ENCODE measurements at regions not wholly inside any gene's neighbourhood (a gene's known extent, or its start where the extent isn't known, plus 50 kb on each side); places are given as distances from the start of the nearest gene placed in this dataset.
"Not testable (repeated sequence)": the region's sequence is repeated elsewhere in the genome, so short reads cannot be mapped to it uniquely, and the experiment has no call there.

DNA sequence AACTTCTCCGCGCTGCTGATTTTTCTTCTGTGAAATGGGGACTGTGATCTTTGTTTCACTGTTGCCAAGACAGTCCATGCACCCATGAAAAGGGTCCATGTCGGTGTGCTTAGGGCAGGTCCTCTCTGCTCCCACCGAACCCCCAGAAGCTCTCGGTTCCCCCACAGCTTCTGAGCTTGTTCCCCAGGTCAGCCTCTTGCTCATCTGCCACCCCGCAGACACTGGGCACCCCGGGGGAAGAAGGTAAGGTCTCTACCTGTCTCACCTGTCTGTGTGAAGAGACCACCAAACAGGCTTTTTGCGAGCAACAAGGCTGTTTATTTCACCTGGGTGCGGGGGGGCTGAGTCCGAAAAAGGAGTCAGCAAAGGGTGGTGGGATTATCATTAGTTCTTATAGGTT, 66.2 kb upstream of the NANOS1 start:
- Histone ChIP-seq H3K27ac (no peak overlapping the region), H3K36me3 (no peaks in the 10 kb centered on the region), H3K4me3 (no peak overlapping the region), H3K9me3 (no peaks in the 10 kb centered on the region), H3K27me3 (no peaks in the 10 kb centered on the region), H3K4me1 (peaks cover 0 to 27% (median 22%) of the 10 kb centered on the region in 4 donors)
- TF ChIP-seq CTCF (IDR thresholded peaks at IDR 0.05): no peak
- TF ChIP-seq POLR2A (IDR thresholded peaks at IDR 0.05): no peak
- no peak for DNase-seq
- intact Hi-C loops (cut with DNase I): loop anchor here (5.0 kb wide), 1 partner anchor 44 kb away; no protein-coding TSS in a partner anchor
- 91% methylated on average over 10 of the region's 10 CpGs for WGBS, 2 donors

DNA sequence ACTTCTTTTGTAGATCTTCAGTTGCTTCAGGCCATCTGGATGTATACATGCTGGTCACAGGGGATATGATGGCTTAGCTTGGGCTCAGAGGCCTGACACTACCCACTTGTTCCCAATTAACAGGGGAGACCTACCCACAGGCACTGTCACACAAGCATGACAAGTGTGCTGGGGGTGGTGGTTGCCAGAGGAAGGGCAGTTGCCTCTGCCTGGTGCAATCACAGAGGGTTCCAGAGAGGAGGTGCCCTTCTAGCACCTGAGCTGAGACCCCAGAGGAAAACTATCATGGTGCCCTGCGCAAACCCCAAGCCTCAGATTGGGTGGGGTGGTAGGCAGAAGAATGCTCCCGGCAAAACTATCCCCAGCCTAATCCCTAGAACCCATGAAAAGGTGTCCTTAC, 65.6 kb upstream of the NANOS1 start:
- Histone ChIP-seq H3K4me1 (peaks cover 0 to 21% (median 17%) of the 10 kb centered on the region in 4 donors), H3K9me3 (no peaks in the 10 kb centered on the region), H3K27ac (no peak overlapping the region), H3K36me3 (no peaks in the 10 kb centered on the region), H3K4me3 (no peak overlapping the region), H3K27me3 (no peaks in the 10 kb centered on the region)
- DNase-seq: no peak
- 95 to 98% methylated on average over 2 of the region's 2 CpGs for WGBS, 2 donors
- TF ChIP-seq POLR2AphosphoS5 (IDR thresholded peaks at IDR 0.05) (no peak), POLR2A (IDR thresholded peaks at IDR 0.05) (no peak), EP300 (IDR thresholded peaks at IDR 0.05) (no peak), CTCF (IDR thresholded peaks at IDR 0.05) (no peak)
- intact Hi-C loops (cut with DNase I): loop anchor here (5.0 kb wide), 1 partner anchor 43 kb away; no protein-coding TSS in a partner anchor

- not testable (repeated sequence) for H3K27me3 ChIP-seq
- WGBS, 2 donors: 83 to 94% methylated on average over 3 of the region's 3 CpGs
- intact Hi-C loops (cut with DNase I): loop anchor here (5.0 kb wide), 1 partner anchor 43 kb away; no protein-coding TSS in a partner anchor
Observed at GRCh38 chr10:118964476-118964875, 65.0 kb upstream of the NANOS1 start.

DNA sequence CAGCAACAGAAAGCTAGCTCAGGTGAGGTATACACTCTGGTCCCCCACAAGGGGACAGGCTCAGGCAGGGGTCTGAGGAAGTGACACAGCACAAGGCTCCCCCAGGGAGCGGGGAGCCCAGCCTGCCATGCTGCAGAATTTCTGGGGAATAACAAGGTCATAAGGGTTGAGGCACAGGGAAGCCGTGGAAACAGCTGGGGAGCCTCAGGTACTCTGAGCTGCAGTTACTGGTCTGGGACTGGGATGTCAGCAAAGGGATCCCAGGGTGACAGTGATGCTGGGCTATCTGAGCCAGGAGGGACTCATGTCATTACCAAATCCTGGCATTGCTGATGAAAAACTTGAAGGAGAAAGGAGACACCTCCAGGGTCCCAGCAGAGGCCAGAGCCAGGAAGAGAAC, 64.4 kb upstream of the NANOS1 start:
- Histone ChIP-seq H3K36me3 (no peaks in the 10 kb centered on the region), H3K27me3 (no peaks in the 10 kb centered on the region), H3K4me1 (peaks cover 0 to 9% (median 5%) of the 10 kb centered on the region in 4 donors), H3K4me3 (no peak overlapping the region), H3K9me3 (no peaks in the 10 kb centered on the region), H3K27ac (no peak overlapping the region)
- DNase-seq: no peak
- TF ChIP-seq CTCF (IDR thresholded peaks at IDR 0.05): no peak
- TF ChIP-seq POLR2AphosphoS5 (IDR thresholded peaks at IDR 0.05): no peak
- TF ChIP-seq POLR2A (IDR thresholded peaks at IDR 0.05): no peak
- TF ChIP-seq EP300 (IDR thresholded peaks at IDR 0.05): no peak
- WGBS, 2 donors: 86 to 95% methylated on average over 2 of the region's 2 CpGs
- intact Hi-C loops (cut with DNase I): no loop called here

More at GRCh38 chr10:118964476-118964875, 65.0 kb upstream of the NANOS1 start:
- DNase-seq, H3K27ac ChIP-seq, H3K4me3 ChIP-seq, H3K36me3 ChIP-seq, H3K9me3 ChIP-seq: not testable (repeated sequence)
- peaks cover 0 to 16% (median 11%) of the 10 kb centered on the region in 4 donors for H3K4me1 ChIP-seq

- TF ChIP-seq POLR2A (IDR thresholded peaks at IDR 0.05) (no peak), CTCF (IDR thresholded peaks at IDR 0.05) (no peak), POLR2AphosphoS5 (IDR thresholded peaks at IDR 0.05) (no peak), EP300 (IDR thresholded peaks at IDR 0.05) (no peak)
- H3K27me3 ChIP-seq: no peaks in the 10 kb centered on the region
- H3K4me1 ChIP-seq: peaks cover 0 to 5% (median 2%) of the 10 kb centered on the region in 4 donors
- H3K4me3 ChIP-seq: no peak overlapping the region
- 29 to 59% methylated on average over 9 of the region's 9 CpGs for WGBS, 2 donors
- no peaks in the 10 kb centered on the region for H3K36me3 ChIP-seq
- no peak overlapping the region for H3K27ac ChIP-seq
- no peaks in the 10 kb centered on the region for H3K9me3 ChIP-seq
- no peak for DNase-seq
- intact Hi-C loops (cut with DNase I): no loop called here
Observed at GRCh38 chr10:118965645-118966044, 63.9 kb upstream of the NANOS1 start.
